Thoracic aorta (tissue), 2 donors: ENCODE measurements at regions not wholly inside any gene's neighbourhood (a gene's known extent, or its start where the extent isn't known, plus 50 kb on each side); places are given as distances from the start of the nearest gene placed in this dataset.

Experiments
- ATAC-seq: fragments of 150-250 bp; one replicate; pipeline ENCODE4 v1.8.0; 2017; ENCODE audit warnings: low read depth; ENCODE audit not compliant: insufficient number of reproducible peaks, low FRiP score
- DNase-seq: peaks from one replicate; pipeline ENCODE4 v3.0.0-alpha.2; 2020; ENCODE audit warnings: low spot score
- H3K27ac ChIP-seq, 2 donors: fragments of 200-600 bp; sonication (generic); 1 replicate in 1 of 2; 2 replicates in 1 of 2; pipeline ENCODE4 v1.5.1; 2016; ENCODE audit warnings: mild to moderate bottlenecking in 2 of 2, moderate library complexity in 2 of 2
- H3K27me3 ChIP-seq: fragments of 200-600 bp; sonication (generic); replicated peaks from 2 replicates; pipeline ENCODE4 v1.6.0; 2016; ENCODE audit warnings: mild to moderate bottlenecking; ENCODE audit not compliant: insufficient read depth
- H3K36me3 ChIP-seq: fragments of 200-600 bp; sonication (generic); one replicate; pipeline ENCODE4 v1.5.1; 2016
- H3K4me1 ChIP-seq, 2 donors: fragments of 200-600 bp; sonication (generic); 1 replicate in 1 of 2; 2 replicates in 1 of 2; pipeline versions ENCODE4 v1.5.1 to v1.6.0; 2016; ENCODE audit warnings: low read depth in 2 of 2, mild to moderate bottlenecking in 1 of 2; ENCODE audit not compliant: control insufficient read depth in 1 of 2
- H3K4me3 ChIP-seq: fragments of 200-600 bp; sonication (generic); 2 replicates; pipeline ENCODE4 v1.5.1; 2016; ENCODE audit warnings: mild to moderate bottlenecking
- H3K9me3 ChIP-seq: fragments of 200-600 bp; sonication (generic); 2 replicates; pipeline ENCODE4 v1.5.1; 2016
- CTCF ChIP-seq: fragments of 200-600 bp; sonication (generic); IDR thresholded peaks from one replicate; pipeline ENCODE4 v1.5.1; 2019; ENCODE audit warnings: antibody characterized with exemption

- H3K4me3 ChIP-seq: no peak overlapping the region
- no peaks in the 10 kb centered on the region for H3K9me3 ChIP-seq
- H3K27ac ChIP-seq: no peak overlapping the region
- H3K36me3 ChIP-seq: no peaks in the 10 kb centered on the region
- DNase-seq (no peak), ATAC-seq (no peak)
- no peaks in the 10 kb centered on the region for H3K27me3 ChIP-seq
- H3K4me1 ChIP-seq: no peaks in the 10 kb centered on the region
- no peak for TF ChIP-seq CTCF
Observed at GRCh38 chr17:36701429-36702099, 100.2 kb downstream of the MRM1 start.

- H3K27ac ChIP-seq: no peak overlapping the region
- H3K4me1 ChIP-seq: no peaks in the 10 kb centered on the region
- no peak overlapping the region for H3K4me3 ChIP-seq
- DNase-seq: no peak
- no peak for TF ChIP-seq CTCF
- no peak for ATAC-seq
- H3K36me3 ChIP-seq: no peaks in the 10 kb centered on the region
- H3K9me3 ChIP-seq: no peaks in the 10 kb centered on the region
- no peaks in the 10 kb centered on the region for H3K27me3 ChIP-seq
Observed at GRCh38 chr17:36702636-36703035, 101.3 kb downstream of the MRM1 start.

GRCh38 chr17:36703860-36704266 is 102.5 kb downstream of the MRM1 start:
- H3K9me3 ChIP-seq: no peaks in the 10 kb centered on the region
- TF ChIP-seq CTCF: no peak
- no peak overlapping the region for H3K27ac ChIP-seq
- H3K27me3 ChIP-seq: no peaks in the 10 kb centered on the region
- no peak for DNase-seq
- H3K36me3 ChIP-seq: no peaks in the 10 kb centered on the region
- no peaks in the 10 kb centered on the region for H3K4me1 ChIP-seq
- H3K4me3 ChIP-seq: no peak overlapping the region
- ATAC-seq: no peak

GRCh38 chr17:36705283-36705795 is 104.0 kb downstream of the MRM1 start:
- no peak for ATAC-seq
- Histone ChIP-seq H3K36me3 (no peaks in the 10 kb centered on the region), H3K9me3 (no peaks in the 10 kb centered on the region), H3K4me1 (no peaks in the 10 kb centered on the region), H3K27me3 (no peaks in the 10 kb centered on the region), H3K27ac (no peak overlapping the region), H3K4me3 (no peak overlapping the region)
- DNase-seq: no peak
- no peak for TF ChIP-seq CTCF

- H3K27ac ChIP-seq: no peak overlapping the region
- H3K4me3 ChIP-seq: no peak overlapping the region
- TF ChIP-seq CTCF: no peak
- H3K4me1 ChIP-seq: no peaks in the 10 kb centered on the region
- no peak for DNase-seq
- H3K27me3 ChIP-seq: no peaks in the 10 kb centered on the region
- no peaks in the 10 kb centered on the region for H3K9me3 ChIP-seq
- H3K36me3 ChIP-seq: no peaks in the 10 kb centered on the region
- ATAC-seq: no peak
Observed at GRCh38 chr17:36705874-36706731, 104.7 kb downstream of the MRM1 start.
